BLaER1 (cell line): ENCODE measurements at regions not wholly inside any gene's neighbourhood (a gene's known extent, or its start where the extent isn't known, plus 50 kb on each side); places are given as distances from the start of the nearest gene placed in this dataset.
"Not testable (repeated sequence)": the region's sequence is repeated elsewhere in the genome, so short reads cannot be mapped to it uniquely, and the experiment has no call there.

Experiments used
- H3K27ac ChIP-seq: shearing (Covaris generic); formaldehyde crosslinking; 2 replicates; pipeline ENCODE4 v1.8.1; 2022
- H3K27me3 ChIP-seq: shearing (Covaris generic); formaldehyde crosslinking; 2 replicates; pipeline ENCODE4 v1.8.1; 2022
- H3K36me3 ChIP-seq: shearing (Covaris generic); formaldehyde crosslinking; 2 replicates; pipeline ENCODE4 v1.8.1; 2022
- H3K4me1 ChIP-seq: shearing (Covaris generic); formaldehyde crosslinking; 2 replicates; pipeline ENCODE4 v1.8.1; 2022
- H3K4me2 ChIP-seq: shearing (Covaris generic); formaldehyde crosslinking; 2 replicates; pipeline ENCODE4 v1.8.1; 2022
- H3K4me3 ChIP-seq: shearing (Covaris generic); formaldehyde crosslinking; 2 replicates; pipeline ENCODE4 v1.8.1; 2022
- H3K9ac ChIP-seq: shearing (Covaris generic); formaldehyde crosslinking; 2 replicates; pipeline ENCODE4 v1.8.1; 2022
- H3K9me3 ChIP-seq: shearing (Covaris generic); formaldehyde crosslinking; 2 replicates; pipeline ENCODE4 v1.8.1; 2022
- H4K20me1 ChIP-seq: shearing (Covaris generic); formaldehyde crosslinking; 2 replicates; pipeline ENCODE4 v1.8.1; 2022
- Cebpa-rat ChIP-seq: shearing (Covaris generic); IDR thresholded peaks from 2 replicates; pipeline ENCODE4 v1.8.1; 2022

DNA sequence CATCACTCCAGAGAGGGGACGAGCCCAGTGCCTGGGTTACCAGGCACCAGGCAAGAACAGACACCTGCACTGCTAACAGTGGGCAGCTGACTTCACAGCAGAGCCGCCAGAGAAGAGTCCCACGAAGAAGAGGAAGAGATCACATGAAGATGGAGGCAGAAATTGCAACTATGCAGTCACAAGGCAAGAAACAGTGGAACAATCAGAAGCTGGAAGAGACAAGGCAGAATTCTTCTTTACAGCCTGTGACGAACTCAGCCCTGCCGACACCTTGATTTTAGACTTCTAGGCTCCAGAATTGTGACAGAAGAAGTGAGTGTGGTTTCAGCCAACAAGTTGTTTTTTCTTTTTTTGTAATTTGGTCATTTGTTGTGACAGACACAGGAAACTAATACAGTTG is 59.2 kb downstream of the IL12A start:
- no peak overlapping the region for H3K4me2 ChIP-seq
- H3K27me3 ChIP-seq: no peaks in the 10 kb centered on the region
- H3K9ac ChIP-seq: no peak overlapping the region
- no peak overlapping the region for H3K27ac ChIP-seq
- peaks cover 10% of the 10 kb centered on the region for H3K9me3 ChIP-seq
- no peaks in the 10 kb centered on the region for H3K36me3 ChIP-seq
- no peaks in the 10 kb centered on the region for H3K4me1 ChIP-seq
- no peak for TF ChIP-seq Cebpa-rat
- no peak overlapping the region for H3K4me3 ChIP-seq
- H4K20me1 ChIP-seq: no peaks in the 10 kb centered on the region

DNA sequence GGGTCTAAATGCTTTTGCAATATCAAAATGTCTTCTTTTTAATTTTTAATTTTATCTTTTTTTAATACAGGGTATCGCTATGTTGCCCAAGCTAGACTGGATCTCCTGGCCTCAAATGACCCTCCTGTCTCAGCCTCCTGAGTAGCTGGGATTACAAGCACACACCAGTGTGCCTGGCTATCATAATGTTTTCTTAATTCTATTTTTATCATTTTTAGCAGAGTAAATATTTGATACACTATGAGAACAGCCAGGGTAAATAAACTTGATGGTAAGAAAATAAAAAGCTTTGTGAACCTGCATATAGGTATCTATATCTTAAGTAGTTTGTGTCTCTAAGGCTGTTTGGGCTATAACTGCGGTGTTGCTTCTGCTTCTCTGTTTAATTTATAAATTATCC is 60.4 kb downstream of the IL12A start:
- H3K4me3 ChIP-seq: no peak overlapping the region
- H3K9ac ChIP-seq: no peak overlapping the region
- H3K36me3 ChIP-seq: no peaks in the 10 kb centered on the region
- no peaks in the 10 kb centered on the region for H4K20me1 ChIP-seq
- no peaks in the 10 kb centered on the region for H3K4me1 ChIP-seq
- no peak overlapping the region for H3K27ac ChIP-seq
- no peak for TF ChIP-seq Cebpa-rat
- H3K9me3 ChIP-seq: no peaks in the 10 kb centered on the region
- no peak overlapping the region for H3K4me2 ChIP-seq
- H3K27me3 ChIP-seq: no peaks in the 10 kb centered on the region

DNA sequence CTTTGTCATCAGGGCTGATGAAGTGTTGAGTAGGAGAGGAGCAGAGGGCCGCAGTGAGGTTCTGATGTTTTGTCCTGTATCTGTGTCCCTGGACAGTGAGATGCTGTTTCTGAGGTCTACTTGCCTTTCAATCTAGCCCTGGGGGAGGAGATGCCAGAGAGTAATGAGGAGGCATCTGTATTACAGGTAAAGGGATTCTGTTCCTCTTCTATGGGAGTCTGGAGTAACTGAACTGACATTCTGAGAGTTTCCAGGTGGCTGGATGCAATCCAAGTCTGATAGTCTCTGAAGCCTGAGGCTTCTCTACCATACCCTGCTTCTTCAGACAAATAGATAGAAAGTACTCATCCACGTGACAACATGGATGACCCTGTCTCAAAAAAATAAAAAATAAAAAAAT is 60.9 kb downstream of the IL12A start:
- no peaks in the 10 kb centered on the region for H3K4me1 ChIP-seq
- no peak overlapping the region for H3K4me3 ChIP-seq
- H3K27ac ChIP-seq: no peak overlapping the region
- H3K36me3 ChIP-seq: no peaks in the 10 kb centered on the region
- no peaks in the 10 kb centered on the region for H4K20me1 ChIP-seq
- H3K9ac ChIP-seq: no peak overlapping the region
- H3K27me3 ChIP-seq: no peaks in the 10 kb centered on the region
- no peak overlapping the region for H3K4me2 ChIP-seq
- TF ChIP-seq Cebpa-rat: no peak
- no peaks in the 10 kb centered on the region for H3K9me3 ChIP-seq

DNA sequence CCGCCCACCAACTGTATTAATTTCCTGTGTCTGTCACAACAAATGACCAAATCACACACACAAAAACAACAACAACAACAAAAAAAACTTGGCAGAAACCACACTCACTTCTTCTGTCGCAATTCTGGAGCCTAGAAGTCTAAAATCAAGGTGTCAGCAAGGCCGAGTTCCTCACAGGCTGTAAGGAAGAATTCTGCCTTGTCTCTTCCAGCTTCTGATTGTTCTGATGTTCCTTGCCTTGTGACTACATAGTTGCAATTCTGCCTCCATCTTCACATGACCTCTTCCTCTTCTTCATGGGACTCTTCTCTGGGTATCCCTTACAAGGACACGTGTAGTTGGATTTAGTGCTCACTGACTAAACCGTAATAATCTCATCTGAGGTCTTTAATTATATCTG is 61.4 kb downstream of the IL12A start:
- Histone ChIP-seq H3K9ac (no peak overlapping the region), H4K20me1 (no peaks in the 10 kb centered on the region), H3K27ac (no peak overlapping the region), H3K36me3 (no peaks in the 10 kb centered on the region), H3K4me3 (no peak overlapping the region), H3K4me2 (no peak overlapping the region), H3K4me1 (no peaks in the 10 kb centered on the region), H3K27me3 (no peaks in the 10 kb centered on the region), H3K9me3 (no peaks in the 10 kb centered on the region)
- no peak for TF ChIP-seq Cebpa-rat

DNA sequence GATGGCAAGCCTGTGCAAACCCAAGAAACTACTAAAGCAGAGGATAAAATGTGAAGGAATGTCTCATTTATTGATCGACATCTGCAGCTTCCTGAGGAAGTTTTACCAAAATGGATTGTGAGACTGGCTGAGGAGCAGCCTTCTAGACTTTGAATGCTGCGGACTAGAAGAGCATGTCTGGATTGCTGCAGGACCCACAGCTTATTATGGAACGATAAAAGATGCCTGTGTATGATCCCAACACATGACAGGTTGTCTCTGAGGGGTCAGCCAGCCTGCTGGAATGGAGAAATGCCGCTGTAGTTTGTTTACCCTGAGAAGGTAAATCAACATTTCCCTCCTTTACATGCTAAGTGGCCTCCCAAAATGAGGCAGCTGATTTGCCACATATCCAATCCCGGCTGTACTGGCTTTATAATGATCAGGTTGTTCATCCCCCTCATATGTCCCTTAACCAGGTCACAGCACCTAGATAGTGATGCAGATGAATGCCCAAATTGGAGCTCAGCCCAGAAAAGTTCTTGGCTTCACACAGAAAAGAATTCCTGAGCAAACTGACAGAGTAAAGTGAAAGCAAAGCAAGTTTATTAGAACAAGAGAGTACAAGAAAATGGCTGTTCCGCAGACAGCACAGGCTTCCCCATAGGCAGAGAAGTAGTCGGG is 63.9 kb downstream of the IL12A start:
- H3K9me3 ChIP-seq: no peaks in the 10 kb centered on the region
- H3K27me3 ChIP-seq: no peaks in the 10 kb centered on the region
- no peak overlapping the region for H3K4me2 ChIP-seq
- H4K20me1 ChIP-seq: no peaks in the 10 kb centered on the region
- no peak for TF ChIP-seq Cebpa-rat
- H3K9ac ChIP-seq: no peak overlapping the region
- H3K36me3 ChIP-seq: no peaks in the 10 kb centered on the region
- H3K4me3 ChIP-seq: no peak overlapping the region
- H3K4me1 ChIP-seq: no peaks in the 10 kb centered on the region
- no peak overlapping the region for H3K27ac ChIP-seq

DNA sequence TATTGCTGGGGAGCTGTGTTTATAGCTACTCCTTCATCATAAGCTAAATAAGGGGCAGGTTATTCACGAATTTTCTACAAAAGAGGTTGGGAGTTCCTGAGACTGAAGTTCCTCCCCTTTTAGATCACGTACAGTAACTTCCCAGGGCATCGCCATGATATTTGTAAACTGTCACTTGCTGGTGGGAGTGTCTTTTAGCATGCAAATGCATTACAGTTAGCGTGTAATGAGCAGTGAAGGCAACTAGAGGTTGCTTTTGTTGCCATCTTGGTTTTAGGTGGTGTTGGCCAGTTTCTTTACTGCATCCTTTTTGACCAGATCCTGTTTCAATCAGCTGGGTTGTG is 64.4 kb downstream of the IL12A start:
- no peak for TF ChIP-seq Cebpa-rat
- Histone ChIP-seq H3K9ac (no peak overlapping the region), H3K4me2 (no peak overlapping the region), H3K27me3 (no peaks in the 10 kb centered on the region), H3K36me3 (no peaks in the 10 kb centered on the region), H3K9me3 (no peaks in the 10 kb centered on the region), H3K4me1 (no peaks in the 10 kb centered on the region), H3K27ac (no peak overlapping the region), H4K20me1 (no peaks in the 10 kb centered on the region), H3K4me3 (no peak overlapping the region)

DNA sequence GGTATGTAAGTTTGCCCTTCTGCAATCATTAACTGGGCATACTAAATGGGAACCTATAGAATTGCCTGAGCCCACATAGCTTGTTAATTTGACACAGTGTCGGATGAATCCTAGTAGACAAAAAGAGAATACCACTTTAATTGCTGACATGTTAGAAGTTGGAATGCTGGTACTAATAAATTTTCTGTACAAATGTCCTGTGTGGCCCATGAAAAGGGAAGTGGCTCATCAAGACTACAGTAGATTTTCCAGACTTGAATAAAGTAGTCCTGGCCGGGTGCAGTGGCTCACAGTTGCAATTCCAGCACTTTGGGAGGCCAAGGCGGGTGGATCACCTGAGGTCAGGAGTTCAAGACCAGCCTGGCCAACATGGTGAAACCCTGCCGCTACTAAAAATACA is 66.2 kb downstream of the IL12A start:
- H3K4me2 ChIP-seq, H4K20me1 ChIP-seq, H3K4me3 ChIP-seq, H3K4me1 ChIP-seq, H3K9ac ChIP-seq, H3K27me3 ChIP-seq, H3K36me3 ChIP-seq, H3K27ac ChIP-seq, H3K9me3 ChIP-seq: not testable (repeated sequence)

DNA sequence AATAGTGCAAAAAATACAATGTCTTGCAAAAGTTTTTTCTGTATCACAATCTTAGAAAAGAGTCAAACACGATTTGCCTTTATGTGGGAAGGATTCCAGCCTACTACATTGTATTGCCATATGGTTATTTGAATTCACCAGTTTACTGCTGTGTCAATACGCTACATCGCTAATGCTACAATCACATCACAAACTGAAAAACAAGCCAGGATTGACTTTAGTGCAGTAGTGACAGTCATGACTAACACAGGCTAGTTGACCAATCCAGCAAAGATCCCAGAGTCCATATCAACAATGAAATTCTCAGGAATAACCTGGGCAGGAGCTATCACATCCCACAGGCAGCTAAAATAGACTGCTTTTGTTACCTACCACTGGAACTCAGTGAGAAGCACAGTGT is 67.0 kb downstream of the IL12A start:
- Histone ChIP-seq H3K4me2 (no peak overlapping the region), H3K27ac (no peak overlapping the region), H3K9me3 (peaks cover 5% of the 10 kb centered on the region), H3K9ac (no peak overlapping the region), H3K4me3 (no peak overlapping the region), H3K27me3 (no peaks in the 10 kb centered on the region), H3K4me1 (no peaks in the 10 kb centered on the region), H4K20me1 (no peaks in the 10 kb centered on the region), H3K36me3 (no peaks in the 10 kb centered on the region)
- no peak for TF ChIP-seq Cebpa-rat

DNA sequence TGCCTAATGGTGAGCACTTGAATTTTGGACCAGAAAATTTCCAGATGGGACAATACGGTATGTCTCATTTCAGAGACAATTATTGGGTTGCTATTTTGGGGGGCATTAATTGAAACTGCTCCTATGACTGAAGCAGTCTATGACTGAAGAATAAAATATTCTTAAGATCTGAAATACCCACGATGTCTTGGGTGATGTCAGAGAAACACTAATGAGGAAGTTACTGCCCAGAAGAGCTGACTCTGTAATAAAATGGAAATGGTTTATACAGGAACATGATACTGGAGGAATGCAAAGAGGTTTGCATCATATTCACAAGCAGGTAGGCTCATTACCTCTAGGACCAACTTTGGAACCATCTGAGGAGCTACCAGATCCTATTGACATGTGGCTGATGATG is 68.7 kb downstream of the IL12A start:
- H3K36me3 ChIP-seq: no peaks in the 10 kb centered on the region
- TF ChIP-seq Cebpa-rat: no peak
- no peaks in the 10 kb centered on the region for H3K4me1 ChIP-seq
- no peak overlapping the region for H3K4me3 ChIP-seq
- H3K27me3 ChIP-seq: no peaks in the 10 kb centered on the region
- no peak overlapping the region for H3K9ac ChIP-seq
- H3K4me2 ChIP-seq: no peak overlapping the region
- no peaks in the 10 kb centered on the region for H4K20me1 ChIP-seq
- peaks cover 12% of the 10 kb centered on the region for H3K9me3 ChIP-seq
- H3K27ac ChIP-seq: no peak overlapping the region

DNA sequence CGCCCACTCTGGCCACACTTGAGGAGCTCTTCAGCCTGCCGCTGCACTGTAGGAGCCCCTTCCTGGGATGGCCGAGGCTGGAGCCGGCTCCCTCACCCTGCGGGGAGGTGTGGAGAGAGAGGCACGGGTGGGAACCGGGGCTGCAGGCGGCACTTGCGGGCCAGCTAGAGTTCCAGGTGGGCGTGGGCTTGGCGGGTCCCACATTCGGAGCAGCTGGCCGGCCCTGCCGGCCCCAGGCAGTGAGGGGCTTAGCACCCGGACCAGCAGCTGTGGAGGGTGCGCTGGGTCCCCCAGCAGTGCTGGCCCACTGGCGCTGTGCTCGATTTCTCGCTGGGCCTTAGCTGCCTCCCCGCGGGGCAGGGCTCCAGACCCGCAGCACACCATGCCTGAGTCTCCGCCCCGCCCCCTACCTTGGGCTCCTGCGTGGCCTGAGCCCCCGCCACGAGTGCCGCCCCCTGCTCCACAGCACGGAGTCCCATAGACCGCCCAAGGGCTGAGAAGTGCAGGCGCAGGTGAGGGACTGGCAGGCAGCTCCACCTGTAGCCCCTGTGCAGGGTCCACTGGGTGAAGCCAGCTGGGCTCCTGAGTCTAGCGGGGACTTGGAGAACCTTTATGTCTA is 71.9 kb downstream of the IL12A start:
- Histone ChIP-seq H4K20me1 (no peaks in the 10 kb centered on the region), H3K9ac (no peak overlapping the region)
- TF ChIP-seq Cebpa-rat: no peak

DNA sequence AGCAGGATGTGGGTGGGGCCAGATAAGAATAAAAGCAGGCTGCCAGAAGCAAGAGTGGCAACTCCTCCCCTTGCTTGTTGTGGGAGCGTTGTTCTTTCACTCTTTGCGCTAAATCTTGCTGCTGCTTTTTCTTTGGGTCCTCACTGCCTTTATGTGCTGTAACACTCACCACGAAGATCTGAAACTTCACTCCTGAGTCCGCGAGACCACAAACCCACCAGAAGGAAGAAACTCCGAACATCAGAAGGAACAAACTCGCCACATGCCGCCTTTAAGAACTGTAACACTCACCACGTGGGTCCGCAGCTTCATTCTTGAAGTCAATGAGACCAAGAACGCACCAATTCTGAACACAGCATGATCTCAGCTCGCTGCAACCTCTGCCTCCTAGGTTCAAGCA is 72.9 kb downstream of the IL12A start:
- Histone ChIP-seq H3K4me2 (no peak overlapping the region), H3K27me3 (no peaks in the 10 kb centered on the region), H3K4me3 (no peak overlapping the region), H3K4me1 (no peaks in the 10 kb centered on the region), H3K9ac (no peak overlapping the region), H3K27ac (no peak overlapping the region), H3K36me3 (no peaks in the 10 kb centered on the region), H3K9me3 (peaks cover 12% of the 10 kb centered on the region), H4K20me1 (no peaks in the 10 kb centered on the region)
- no peak for TF ChIP-seq Cebpa-rat

More for the DNA sequence above, 71.9 kb downstream of the IL12A start:
- Histone ChIP-seq H3K27me3 (no peaks in the 10 kb centered on the region), H3K9me3 (peaks cover 12% of the 10 kb centered on the region), H3K36me3 (no peaks in the 10 kb centered on the region), H3K4me3 (no peak overlapping the region), H3K27ac (no peak overlapping the region), H3K4me1 (no peaks in the 10 kb centered on the region), H3K4me2 (no peak overlapping the region)
